ENCODE measurements at regions not wholly inside any gene's neighbourhood (a gene's known extent, or its start where the extent isn't known, plus 50 kb on each side); places are given as distances from the start of the nearest gene placed in this dataset.

DNA sequence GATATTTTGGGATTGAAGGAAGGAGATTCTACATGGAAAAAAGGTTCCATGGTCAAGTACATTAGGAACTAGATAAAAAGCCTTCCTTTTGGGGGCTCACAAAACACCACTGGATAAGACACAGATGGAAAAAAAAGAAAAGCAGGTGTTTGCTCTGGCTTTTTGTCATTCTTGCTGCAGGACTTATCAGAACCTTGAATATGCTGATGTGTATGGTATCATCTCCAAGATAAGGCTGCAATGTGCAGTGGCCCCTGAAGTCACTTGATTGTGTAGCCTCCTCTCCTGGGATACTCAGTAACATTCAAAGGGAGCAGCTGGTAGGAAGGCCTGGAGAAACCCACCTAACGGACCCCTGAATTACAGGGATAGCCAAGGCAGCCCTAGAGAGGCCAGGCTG is 54.1 kb upstream of the CARD11 start:
- TF ChIP-seq CTCF (IDR thresholded peaks at IDR 0.05) (no peak), POLR2A (IDR thresholded peaks at IDR 0.05) (no peak)
